Keratinocyte (primary cell): ENCODE measurements at regions not wholly inside any gene's neighbourhood (a gene's known extent, or its start where the extent isn't known, plus 50 kb on each side); places are given as distances from the start of the nearest gene placed in this dataset.

ENCODE experiments used
- EZH2 ChIP-seq: IDR thresholded peaks from one replicate; pipeline ENCODE4 v1.6.1; 2012; ENCODE audit warnings: inconsistent platforms, mild to moderate bottlenecking, low read length, moderate library complexity
- TF ChIP-seq, protein P1 (sequence below), 3 experiments: IDR thresholded peaks in 1 of 3; conservative IDR thresholded peaks in 1 of 3; optimal IDR thresholded peaks in 1 of 3; 2 replicates in 2 of 3; 3 replicates in 1 of 3; pipeline versions ENCODE3 to v1.5.1; 2011; ENCODE audit warnings: low read length in 3 of 3, mild to moderate bottlenecking in 3 of 3, moderate library complexity in 2 of 3, control low read depth in 1 of 3, inconsistent platforms in 1 of 3; ENCODE audit not compliant: insufficient read depth in 2 of 3; ENCODE audit errors: extremely low read depth in 1 of 3

DNA sequence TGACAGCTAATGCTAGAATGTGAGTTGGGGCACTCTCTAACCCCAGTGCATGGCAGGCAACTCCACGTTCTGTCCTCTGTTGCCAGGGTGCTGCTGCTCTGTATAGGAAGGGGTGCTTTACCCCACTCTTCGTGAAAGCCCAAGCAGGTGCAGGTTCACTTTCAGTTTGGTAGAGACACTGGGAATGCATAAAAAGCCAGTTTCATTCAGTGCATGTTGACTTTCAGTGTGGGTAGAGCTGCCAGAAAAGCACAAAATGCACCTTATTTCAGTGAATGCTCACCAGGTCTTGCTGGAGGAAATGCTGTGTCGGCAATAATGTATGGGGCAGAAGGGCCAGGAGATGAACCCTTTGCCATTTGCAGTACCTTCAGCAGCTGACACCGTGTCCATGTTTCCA, 62.1 kb upstream of the ADGRB3 start:
- TF ChIP-seq, protein P1, sequence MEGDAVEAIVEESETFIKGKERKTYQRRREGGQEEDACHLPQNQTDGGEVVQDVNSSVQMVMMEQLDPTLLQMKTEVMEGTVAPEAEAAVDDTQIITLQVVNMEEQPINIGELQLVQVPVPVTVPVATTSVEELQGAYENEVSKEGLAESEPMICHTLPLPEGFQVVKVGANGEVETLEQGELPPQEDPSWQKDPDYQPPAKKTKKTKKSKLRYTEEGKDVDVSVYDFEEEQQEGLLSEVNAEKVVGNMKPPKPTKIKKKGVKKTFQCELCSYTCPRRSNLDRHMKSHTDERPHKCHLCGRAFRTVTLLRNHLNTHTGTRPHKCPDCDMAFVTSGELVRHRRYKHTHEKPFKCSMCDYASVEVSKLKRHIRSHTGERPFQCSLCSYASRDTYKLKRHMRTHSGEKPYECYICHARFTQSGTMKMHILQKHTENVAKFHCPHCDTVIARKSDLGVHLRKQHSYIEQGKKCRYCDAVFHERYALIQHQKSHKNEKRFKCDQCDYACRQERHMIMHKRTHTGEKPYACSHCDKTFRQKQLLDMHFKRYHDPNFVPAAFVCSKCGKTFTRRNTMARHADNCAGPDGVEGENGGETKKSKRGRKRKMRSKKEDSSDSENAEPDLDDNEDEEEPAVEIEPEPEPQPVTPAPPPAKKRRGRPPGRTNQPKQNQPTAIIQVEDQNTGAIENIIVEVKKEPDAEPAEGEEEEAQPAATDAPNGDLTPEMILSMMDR (optimal IDR thresholded peaks at IDR 0.05 in 1 of 3, IDR thresholded peaks at IDR 0.05 in 1 of 3, conservative IDR thresholded peaks at IDR 0.05 in 1 of 3; ENCODE audit: extremely low read depth in 1 of 3, insufficient read depth in 2 of 3, low read length in 3 of 3), result no peak
- no peak for TF ChIP-seq EZH2
